Spleen (tissue), 11 donors: ENCODE measurements at regions not wholly inside any gene's neighbourhood (a gene's known extent, or its start where the extent isn't known, plus 50 kb on each side); places are given as distances from the start of the nearest gene placed in this dataset.

Experiments used
- DNase-seq: peaks from one replicate; pipeline ENCODE4 v3.0.0-alpha.2; 2020
- H3K27ac ChIP-seq, 8 donors: fragments of 200-600 bp; sonication (generic) in 7 of 8; 1 replicate in 4 of 8; 2 replicates in 4 of 8; pipeline versions ENCODE4 v1.5.0 to v1.8.0; 2016 to 2021; ENCODE audit warnings: inconsistent platforms in 4 of 8, mild to moderate bottlenecking in 4 of 8, moderate library complexity in 1 of 8
- H3K27me3 ChIP-seq, 7 donors: fragments of 200-600 bp; sonication (generic) in 6 of 7; replicated peaks in 1 of 7; 1 replicate in 4 of 7; 2 replicates in 3 of 7; pipeline versions ENCODE4 v1.5.0 to v1.8.0; 2016 to 2021; ENCODE audit warnings: inconsistent platforms in 3 of 7, mild to moderate bottlenecking in 1 of 7
- H3K36me3 ChIP-seq, 6 donors: fragments of 200-600 bp; sonication (generic) in 5 of 6; 1 replicate in 4 of 6; 2 replicates in 2 of 6; pipeline versions ENCODE4 v1.5.0 to v1.8.0; 2016 to 2021; ENCODE audit warnings: inconsistent platforms in 2 of 6
- H3K4me1 ChIP-seq, 6 donors: fragments of 200-600 bp; sonication (generic) in 5 of 6; 1 replicate in 3 of 6; 2 replicates in 3 of 6; pipeline versions ENCODE4 v1.5.0 to v1.8.0; 2016 to 2021; ENCODE audit warnings: inconsistent platforms in 3 of 6
- H3K4me3 ChIP-seq, 8 donors: fragments of 200-600 bp; sonication (generic) in 7 of 8; 1 replicate in 4 of 8; 2 replicates in 4 of 8; pipeline versions ENCODE4 v1.5.0 to v1.8.0; 2016 to 2021; ENCODE audit warnings: inconsistent platforms in 4 of 8, mild to moderate bottlenecking in 4 of 8, moderate library complexity in 2 of 8
- H3K9me3 ChIP-seq, 8 donors: fragments of 200-600 bp; sonication (generic) in 7 of 8; 1 replicate in 4 of 8; 2 replicates in 4 of 8; pipeline versions ENCODE4 v1.5.0 to v1.8.0; 2016 to 2021; ENCODE audit warnings: inconsistent platforms in 4 of 8
- CTCF ChIP-seq, 11 experiments: fragments of 200-600 bp in 7 of 11; fragments of 450-650 bp in 4 of 11; sonication (generic) in 4 of 11; IDR thresholded peaks in 8 of 11; conservative IDR thresholded peaks in 3 of 11; 1 replicate in 7 of 11; 2 replicates in 4 of 11; pipeline versions ENCODE4 v1.4.0 to v1.8.0; 2016 to 2021; ENCODE audit warnings: antibody characterized with exemption in 11 of 11, inconsistent platforms in 4 of 11, mild to moderate bottlenecking in 1 of 11
- POLR2A ChIP-seq, 3 donors: fragments of 450-650 bp; IDR thresholded peaks; one replicate each; pipeline ENCODE4 v1.5.1; 2017; ENCODE audit warnings: antibody characterized with exemption in 3 of 3, mild to moderate bottlenecking in 1 of 3
- POLR2AphosphoS5 ChIP-seq, 3 donors: sonication (generic); formaldehyde crosslinking; IDR thresholded peaks; one replicate each; pipeline ENCODE4 v1.5.1; 2017; ENCODE audit warnings: antibody characterized with exemption in 3 of 3
- WGBS, 5 donors: extraction: QIAGEN DNeasy Blood & Tissue Kit in 3 of 5; methylation state at CpG; one replicate each; pipeline versions ENCODE4 v1.1.5 to v1.1.7; 2013 to 2018; 5-methylcytosine and 5-hydroxymethylcytosine counted together
- intact Hi-C: fragments of 100-400 bp; cut with DNase I; formaldehyde crosslinking; loops from one replicate; pipeline ENCODE4 v1.15.0; 2023; ENCODE audit warnings: low total_unique reads
- donor health status: healthy with polysubstance abuse.
- donor health status: DM: no; HTN: no; CAD: no; lungs with moderate emphysema.
- donor health status: DM: no; HTN: no; CAD: no.
- donor health status: Bipolar disorder and iron deficiency.
- donor health status: healthy.
- donor health status: DM: no; HTN: no; CAD: no.
- donor health status: DM: yes; HTN: yes; CAD: no.

GRCh38 chr15:95208988-95209387 lies 977.6 kb downstream of the MCTP2 start:
- H3K4me3 ChIP-seq, result no peak overlapping the region
- intact Hi-C loops, result no loop called here
- DNase-seq, result no peak
- peaks cover 0 to 59% (median 42%) of the 10 kb centered on the region in 8 donors for H3K9me3 ChIP-seq
- H3K4me1 ChIP-seq, result no peaks in the 10 kb centered on the region
- H3K27me3 ChIP-seq, result no peaks in the 10 kb centered on the region
- no peak overlapping the region for H3K27ac ChIP-seq
- TF ChIP-seq POLR2A (IDR thresholded peaks at IDR 0.05) (no peak), CTCF (IDR thresholded peaks at IDR 0.05 in 8 of 11, conservative IDR thresholded peaks at IDR 0.05 in 3 of 11) (no peak), POLR2AphosphoS5 (IDR thresholded peaks at IDR 0.05) (no peak)
- no peaks in the 10 kb centered on the region for H3K36me3 ChIP-seq

DNA sequence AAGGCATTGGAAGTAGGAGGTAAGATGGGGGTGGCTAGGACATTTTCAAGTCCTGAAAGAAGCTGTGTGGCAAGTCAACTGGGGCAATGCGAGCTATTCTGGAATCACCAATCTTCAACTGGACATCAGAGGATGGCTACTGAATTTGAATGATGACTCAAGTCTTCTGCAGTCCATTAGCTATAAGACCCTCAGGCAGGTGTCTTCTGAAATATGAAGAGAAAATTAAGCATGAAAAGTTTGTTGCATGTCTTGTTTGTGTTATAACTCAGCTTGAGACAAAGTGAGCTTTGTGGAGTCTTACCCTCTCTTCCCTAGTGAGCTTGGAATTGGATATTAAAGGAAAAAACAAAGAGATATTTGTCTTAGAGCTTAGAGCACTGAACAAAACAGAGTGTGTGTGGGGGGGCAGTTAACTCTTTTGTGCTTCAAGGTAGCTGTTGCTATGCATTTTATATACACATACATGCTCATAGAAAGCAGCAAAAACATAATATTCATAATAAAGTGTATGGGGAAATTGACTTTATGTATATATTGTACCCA lies 979.1 kb downstream of the MCTP2 start:
- H3K36me3 ChIP-seq, result no peaks in the 10 kb centered on the region
- intact Hi-C loops, result no loop called here
- peaks cover 0 to 47% (median 38%) of the 10 kb centered on the region in 8 donors for H3K9me3 ChIP-seq
- H3K27me3 ChIP-seq, result no peaks in the 10 kb centered on the region
- DNase-seq, result no peak
- H3K27ac ChIP-seq, result no peak overlapping the region
- H3K4me1 ChIP-seq, result no peaks in the 10 kb centered on the region
- WGBS, 5 donors, result 88 to 91% (median 89%) methylated on average over 1 of the region's 1 CpG
- TF ChIP-seq POLR2A (IDR thresholded peaks at IDR 0.05), result no peak
- no peak for TF ChIP-seq CTCF (IDR thresholded peaks at IDR 0.05 in 8 of 11, conservative IDR thresholded peaks at IDR 0.05 in 3 of 11)
- no peak for TF ChIP-seq POLR2AphosphoS5 (IDR thresholded peaks at IDR 0.05)
- H3K4me3 ChIP-seq, result no peak overlapping the region

GRCh38 chr15:95215017-95215416 lies 983.7 kb downstream of the MCTP2 start:
- Histone ChIP-seq H3K27ac (no peak overlapping the region), H3K4me3 (no peak overlapping the region), H3K27me3 (no peaks in the 10 kb centered on the region), H3K4me1 (no peaks in the 10 kb centered on the region), H3K36me3 (no peaks in the 10 kb centered on the region), H3K9me3 (peaks cover 0 to 33% (median 25%) of the 10 kb centered on the region in 8 donors)
- intact Hi-C loops, result no loop called here
- DNase-seq, result no peak
- TF ChIP-seq POLR2AphosphoS5 (IDR thresholded peaks at IDR 0.05) (no peak), CTCF (IDR thresholded peaks at IDR 0.05 in 8 of 11, conservative IDR thresholded peaks at IDR 0.05 in 3 of 11) (no peak), POLR2A (IDR thresholded peaks at IDR 0.05) (no peak)

GRCh38 chr15:95226835-95227234 lies 995.5 kb downstream of the MCTP2 start:
- no peaks in the 10 kb centered on the region for H3K4me1 ChIP-seq
- intact Hi-C loops, result no loop called here
- 90 to 95% (median 93%) methylated on average over 5 of the region's 5 CpGs for WGBS, 5 donors
- no peak overlapping the region for H3K27ac ChIP-seq
- peaks cover 0 to 31% (median 26%) of the 10 kb centered on the region in 8 donors for H3K9me3 ChIP-seq
- no peaks in the 10 kb centered on the region for H3K27me3 ChIP-seq
- H3K4me3 ChIP-seq, result no peak overlapping the region
- H3K36me3 ChIP-seq, result no peaks in the 10 kb centered on the region
- no peak for DNase-seq
- TF ChIP-seq POLR2A (IDR thresholded peaks at IDR 0.05), result no peak
- TF ChIP-seq CTCF (IDR thresholded peaks at IDR 0.05 in 8 of 11, conservative IDR thresholded peaks at IDR 0.05 in 3 of 11), result no peak
- TF ChIP-seq POLR2AphosphoS5 (IDR thresholded peaks at IDR 0.05), result no peak
